HG03575 (cell line): ENCODE measurements at regions not wholly inside any gene's neighbourhood (a gene's known extent, or its start where the extent isn't known, plus 50 kb on each side); places are given as distances from the start of the nearest gene placed in this dataset.

Source experiments
- ATAC-seq: cut with Tn5 transposase; IDR thresholded peaks from one replicate; pipeline ENCODE4 v1.9.1; 2021; ENCODE audit not compliant: unreplicated experiment, insufficient number of reproducible peaks, low FRiP score; ENCODE audit errors: extremely low read depth

DNA sequence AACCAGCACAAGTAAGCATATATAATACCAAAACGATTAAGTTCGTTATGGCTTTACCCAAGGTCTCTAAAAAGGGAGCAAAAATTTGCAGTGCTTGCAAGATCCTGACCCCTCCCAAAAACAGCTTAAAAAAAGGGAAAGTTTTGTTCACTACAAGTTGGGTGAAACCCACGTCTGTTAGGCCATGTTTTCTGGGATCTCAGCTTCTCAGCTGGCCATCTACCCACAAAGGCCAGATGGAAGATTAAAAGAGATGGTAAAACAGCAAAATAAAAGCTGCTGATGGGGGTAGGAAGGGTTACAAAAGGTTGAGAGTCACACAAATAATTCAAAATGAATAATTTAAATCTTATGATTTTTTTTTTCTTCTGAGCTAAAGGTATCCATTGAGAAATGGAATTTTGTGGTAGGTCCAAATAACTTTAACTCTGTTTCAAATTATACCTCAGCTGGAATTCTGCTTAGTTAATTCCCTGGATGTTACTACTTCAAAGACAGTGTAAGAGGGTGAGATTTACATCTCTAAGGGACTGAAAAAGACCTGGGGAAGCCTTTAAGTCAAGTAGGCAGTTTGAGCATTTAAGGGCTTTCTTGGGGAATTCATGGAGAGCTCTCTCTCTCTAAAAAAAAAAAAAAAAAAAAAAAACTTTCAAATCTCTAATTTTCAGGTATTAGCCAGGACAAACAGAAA is 185.6 kb upstream of the NAV3 start:
- no peak for ATAC-seq

DNA sequence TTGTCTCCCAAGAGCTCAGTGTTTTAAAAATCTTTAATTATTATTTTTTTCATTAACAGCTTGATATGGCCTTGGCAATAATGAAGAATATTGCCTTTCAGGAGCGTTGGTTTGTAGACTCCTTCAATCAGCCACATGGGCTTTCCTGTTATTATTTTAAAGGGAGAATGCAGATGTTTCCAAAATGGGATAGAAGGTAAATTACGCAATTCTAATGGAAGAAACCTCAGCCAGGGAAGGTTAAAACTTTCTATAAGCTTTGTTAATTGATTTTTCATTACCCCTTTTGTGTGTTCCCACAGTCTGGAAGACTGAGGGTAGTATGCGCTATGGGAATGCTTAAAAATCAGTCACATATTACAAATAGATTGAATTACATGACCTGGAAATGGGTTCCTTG is 188.4 kb upstream of the NAV3 start:
- ATAC-seq: no peak

DNA sequence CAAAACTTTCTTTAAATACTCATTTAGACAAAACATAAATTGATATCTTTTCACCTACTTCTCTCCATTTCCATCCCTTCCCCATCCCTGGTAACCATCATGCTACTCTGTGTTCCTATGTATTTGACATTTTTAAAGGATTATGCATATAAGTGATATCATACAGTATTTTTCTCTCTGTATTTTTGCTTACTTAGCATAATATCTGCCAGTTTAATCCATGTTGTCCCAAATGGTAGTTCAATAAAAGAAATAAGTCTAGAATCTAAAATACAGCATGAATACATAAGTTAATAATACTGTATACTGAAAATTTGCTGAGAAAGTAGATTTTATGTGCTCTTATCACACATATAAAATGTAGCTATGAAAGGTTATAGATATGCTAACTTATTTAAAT is 190.3 kb upstream of the NAV3 start:
- no peak for ATAC-seq

DNA sequence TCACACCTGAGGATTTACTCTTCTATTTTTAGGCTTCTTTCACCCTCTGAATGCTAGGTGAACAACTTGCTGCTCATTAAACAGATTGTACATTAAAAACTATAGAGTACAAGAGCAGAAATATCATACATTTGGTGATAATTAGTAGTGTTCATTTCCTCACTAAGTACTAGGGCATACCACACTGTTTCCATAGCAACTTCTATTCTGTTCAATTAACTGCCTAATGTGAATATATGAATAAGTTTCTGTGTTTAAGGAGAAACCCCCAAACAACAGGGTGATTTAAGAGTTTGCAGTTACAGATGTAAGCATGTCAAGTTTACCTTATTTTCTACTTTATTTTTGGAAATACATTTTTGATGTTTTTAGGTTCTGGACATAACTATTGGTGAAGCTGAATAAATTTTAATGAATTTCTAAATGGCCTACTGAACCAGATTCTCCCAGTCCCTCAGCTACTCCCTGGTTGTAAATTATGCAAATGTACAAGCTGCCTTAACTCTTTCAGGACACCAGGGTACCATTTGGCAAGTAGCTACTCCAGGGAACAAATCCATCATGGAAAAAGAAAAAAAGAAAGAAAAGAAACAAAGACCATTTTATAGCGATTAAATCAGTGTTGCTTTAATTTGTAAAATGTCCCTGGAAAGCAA is 199.8 kb upstream of the NAV3 start:
- ATAC-seq: no peak

GRCh38 chr12:77630344-77630743 is 200.3 kb upstream of the NAV3 start:
- no peak for ATAC-seq

GRCh38 chr12:77629141-77629540 is 201.6 kb upstream of the NAV3 start:
- ATAC-seq: no peak

GRCh38 chr12:77625441-77625840 is 205.3 kb upstream of the NAV3 start:
- no peak for ATAC-seq

DNA sequence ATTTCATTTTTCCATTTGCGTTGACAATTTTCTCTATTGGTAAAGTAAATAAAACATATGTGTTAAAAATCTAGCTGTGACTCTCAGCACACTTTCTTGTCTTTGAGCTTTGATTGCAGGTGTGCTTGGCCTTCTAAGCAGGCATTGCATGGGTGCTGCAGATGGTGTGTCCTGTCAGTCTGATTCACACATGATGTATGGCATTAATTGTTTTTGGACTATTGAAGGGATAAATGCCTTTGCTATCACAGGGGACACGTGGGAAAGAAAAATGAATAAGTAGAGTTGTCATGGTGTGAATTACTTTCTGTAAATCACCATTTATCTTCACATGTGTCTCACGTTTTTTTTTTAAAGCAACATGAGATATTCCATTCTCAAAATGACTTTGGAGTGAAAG is 211.3 kb upstream of the NAV3 start:
- ATAC-seq: no peak

DNA sequence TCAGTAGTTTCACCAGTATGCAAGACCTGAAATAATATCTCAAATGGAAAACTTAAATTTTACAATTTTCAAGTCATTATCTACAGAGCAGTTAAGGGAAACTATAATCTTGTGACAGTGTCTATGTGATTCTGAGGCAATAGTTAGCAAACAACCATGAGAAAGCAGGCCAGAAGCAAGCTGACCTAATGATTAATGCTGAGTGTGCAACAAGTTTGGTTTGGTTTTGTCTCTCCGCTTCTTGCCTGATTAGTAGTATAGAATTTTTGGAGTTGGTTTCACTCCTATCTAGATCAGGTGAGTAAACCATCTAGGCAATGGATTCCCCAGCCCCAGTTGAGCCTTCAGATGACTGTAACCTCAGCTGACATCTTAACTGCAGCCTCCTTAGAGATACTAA is 212.9 kb upstream of the NAV3 start:
- ATAC-seq: no peak

DNA sequence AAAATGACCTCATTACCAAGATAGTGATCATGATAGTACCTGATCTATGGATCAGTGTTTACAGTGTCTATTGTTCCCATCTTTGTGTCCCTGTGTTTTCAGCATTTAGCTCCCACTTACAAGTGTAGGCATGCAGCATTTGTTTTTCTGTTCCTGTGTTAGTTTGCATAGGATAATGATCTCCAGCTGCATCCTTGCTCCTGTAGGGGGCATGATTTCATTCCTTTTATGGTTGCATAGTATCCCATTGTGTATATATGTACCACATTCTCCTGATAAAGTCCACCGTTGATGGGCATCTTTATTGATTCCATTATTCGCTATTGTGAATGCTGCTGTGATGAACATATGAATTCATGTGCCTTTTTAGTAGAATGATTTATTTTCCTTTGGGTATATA is 215.4 kb upstream of the NAV3 start:
- no peak for ATAC-seq

DNA sequence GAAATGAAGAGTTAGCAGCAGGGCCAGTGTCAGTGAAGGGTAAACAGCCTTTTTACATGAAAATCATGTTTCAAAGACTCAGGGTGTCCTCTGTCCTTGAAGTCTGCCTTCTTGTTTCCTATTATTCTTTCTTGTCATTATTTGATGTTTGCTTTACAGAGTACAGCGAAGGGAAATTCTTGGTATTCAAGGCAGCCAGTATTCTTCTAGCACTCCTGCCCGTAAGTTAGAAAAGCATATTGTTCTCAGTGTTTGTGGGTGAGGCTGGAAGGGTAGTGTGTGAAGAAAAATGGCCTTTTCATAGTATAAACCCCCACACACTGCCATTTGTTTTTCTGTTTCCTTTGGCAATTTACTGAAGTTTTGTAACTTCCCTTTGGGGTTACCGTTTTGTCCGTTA is 217.3 kb upstream of the NAV3 start:
- ATAC-seq: no peak

DNA sequence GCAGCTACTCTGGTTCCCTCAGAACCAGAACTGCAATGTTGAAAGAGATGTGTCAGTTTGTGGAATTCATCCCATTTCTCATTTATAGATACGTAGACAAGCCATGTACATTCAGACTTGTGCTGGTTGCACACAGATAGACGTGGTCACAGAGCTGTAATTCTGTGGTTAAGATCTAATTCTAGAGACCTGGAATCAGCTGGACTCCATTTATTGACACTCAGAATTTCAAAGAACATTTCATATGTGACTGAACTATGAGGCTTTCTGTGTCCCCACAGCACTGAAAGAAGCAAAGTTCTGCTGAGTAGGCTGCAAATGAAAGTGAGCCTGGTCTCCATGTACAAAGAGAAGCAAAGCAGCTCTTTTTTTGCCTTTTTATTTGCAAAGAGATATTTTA is 220.2 kb upstream of the NAV3 start:
- ATAC-seq: no peak

GRCh38 chr12:77609016-77609415 is 221.7 kb upstream of the NAV3 start:
- ATAC-seq: no peak

- no peak for ATAC-seq
Measured at GRCh38 chr12:77608271-77608824, 222.3 kb upstream of the NAV3 start.

DNA sequence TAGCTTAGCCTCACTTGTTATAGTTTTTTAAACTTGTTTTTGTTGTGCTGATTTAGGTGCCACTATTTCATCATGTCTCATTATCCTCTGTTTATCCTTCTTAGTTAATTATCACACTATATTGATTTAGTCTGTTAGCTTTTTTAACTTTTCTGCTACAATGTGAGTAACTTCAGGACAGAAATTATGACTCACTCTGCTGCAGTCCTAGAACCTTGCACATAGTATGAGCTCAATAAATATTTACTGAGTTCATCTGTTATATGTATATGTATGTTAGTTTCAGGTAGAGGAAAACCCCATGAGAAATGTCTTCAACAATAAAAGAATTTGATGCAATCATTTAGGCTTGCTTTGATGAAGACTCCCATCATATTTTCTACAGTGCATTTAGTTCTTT is 224.3 kb upstream of the NAV3 start:
- no peak for ATAC-seq

DNA sequence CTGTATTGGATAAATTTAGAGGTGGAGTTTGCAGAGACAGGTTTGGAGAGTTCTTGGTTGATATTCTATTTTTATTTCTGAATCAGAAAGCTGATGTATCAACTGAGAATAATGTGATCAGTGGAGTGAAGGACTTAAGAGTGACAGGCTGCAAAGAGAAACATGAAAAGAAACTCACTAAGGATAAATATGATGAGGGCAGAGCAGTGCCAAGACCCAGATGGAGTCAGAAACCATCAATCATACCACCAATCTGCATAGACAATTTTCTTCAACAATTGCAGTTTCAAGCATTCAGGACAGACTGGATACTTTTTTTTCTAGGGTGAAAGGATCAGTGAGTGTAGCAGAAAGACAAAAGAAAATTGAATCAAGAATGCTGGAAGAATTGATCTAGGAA is 226.7 kb upstream of the NAV3 start:
- no peak for ATAC-seq

DNA sequence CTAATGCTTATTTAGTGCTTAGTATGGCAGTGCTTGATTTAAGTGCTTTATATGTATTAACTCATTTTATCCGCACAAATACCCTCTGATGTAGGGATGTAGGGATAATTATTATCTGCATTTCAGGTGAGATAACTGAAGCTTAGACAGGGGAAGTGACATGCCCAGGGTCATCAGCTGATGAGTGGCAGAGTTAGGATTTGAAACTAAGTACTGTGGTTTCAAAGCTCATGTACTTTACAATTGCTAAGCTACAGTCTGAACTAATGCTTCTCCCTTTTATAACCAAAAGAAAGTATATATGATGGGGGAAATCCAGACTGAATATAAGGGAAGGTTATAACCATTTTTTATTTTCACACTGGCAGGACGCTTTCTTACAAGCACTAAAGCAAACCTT is 229.6 kb upstream of the NAV3 start:
- ATAC-seq: no peak

GRCh38 chr12:77600468-77600843 is 230.2 kb upstream of the NAV3 start:
- ATAC-seq: no peak

- peak; percentile 66 for ATAC-seq
Measured at GRCh38 chr12:77599782-77600467, 230.8 kb upstream of the NAV3 start.

GRCh38 chr12:77594366-77594765 is 236.3 kb upstream of the NAV3 start:
- no peak for ATAC-seq
